ENCODE measurements at regions not wholly inside any gene's neighbourhood (a gene's known extent, or its start where the extent isn't known, plus 50 kb on each side); places are given as distances from the start of the nearest gene placed in this dataset.

GRCh38 chr3:177490626-177491025, 293.3 kb upstream of the TBL1XR1 start:
- ATAC-seq (no peak), DNase-seq (no peak)
- Histone ChIP-seq H3K27ac (no peak overlapping the region), H3K4me1 (peaks cover 0 to 10% of the 10 kb centered on the region in 2 donors), H3K9me3 (no peaks in the 10 kb centered on the region), H3K36me3 (no peaks in the 10 kb centered on the region), H3K4me3 (no peak overlapping the region), H3K27me3 (no peaks in the 10 kb centered on the region)
- intact Hi-C loops (cut with DNase I), result no loop called here
- TF ChIP-seq CTCF (IDR thresholded peaks at IDR 0.05), result no peak

DNA sequence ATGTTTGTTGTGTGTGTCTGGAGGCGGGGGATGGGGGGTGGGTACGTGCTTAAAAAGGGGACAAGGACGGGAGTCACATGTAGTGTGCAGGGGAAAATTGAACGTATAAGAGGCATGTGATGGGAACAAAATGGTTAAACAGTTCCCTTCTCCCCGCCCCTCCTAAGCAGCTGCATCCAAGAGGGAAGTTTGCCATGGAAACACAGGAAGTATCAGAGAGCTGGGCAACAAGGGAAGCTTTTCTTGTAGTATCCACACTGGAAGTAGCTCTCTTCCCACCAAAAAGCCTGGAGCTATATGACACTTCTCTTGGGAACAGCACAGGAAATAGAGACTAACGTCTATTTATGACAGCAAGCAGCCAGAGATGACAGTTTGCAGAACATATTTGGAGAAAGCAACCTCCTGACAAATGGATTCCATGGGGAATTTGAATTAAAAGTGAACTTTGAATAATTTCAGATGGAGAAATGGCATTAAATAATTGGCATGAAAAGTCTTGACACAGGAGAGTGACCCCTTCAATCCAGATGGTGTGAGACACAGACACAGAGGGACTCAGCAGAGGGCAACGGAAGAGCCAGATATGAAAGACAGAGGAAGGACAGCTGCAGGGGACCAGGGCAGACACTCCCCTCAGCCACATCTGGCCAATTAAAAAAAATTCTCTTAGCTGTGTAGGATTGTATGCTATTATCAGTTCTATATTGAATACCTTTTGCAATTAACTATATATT, 294.2 kb upstream of the TBL1XR1 start:
- H3K4me1 ChIP-seq, result peaks cover 0 to 10% of the 10 kb centered on the region in 2 donors
- no peak overlapping the region for H3K27ac ChIP-seq
- no peak overlapping the region for H3K4me3 ChIP-seq
- ATAC-seq (no peak), DNase-seq (peak in 2 of 4 donors; percentile 65 to 81)
- intact Hi-C loops (cut with DNase I), result no loop called here
- TF ChIP-seq CTCF (IDR thresholded peaks at IDR 0.05), result no peak
- no peaks in the 10 kb centered on the region for H3K9me3 ChIP-seq
- no peaks in the 10 kb centered on the region for H3K27me3 ChIP-seq
- H3K36me3 ChIP-seq, result no peaks in the 10 kb centered on the region

DNA sequence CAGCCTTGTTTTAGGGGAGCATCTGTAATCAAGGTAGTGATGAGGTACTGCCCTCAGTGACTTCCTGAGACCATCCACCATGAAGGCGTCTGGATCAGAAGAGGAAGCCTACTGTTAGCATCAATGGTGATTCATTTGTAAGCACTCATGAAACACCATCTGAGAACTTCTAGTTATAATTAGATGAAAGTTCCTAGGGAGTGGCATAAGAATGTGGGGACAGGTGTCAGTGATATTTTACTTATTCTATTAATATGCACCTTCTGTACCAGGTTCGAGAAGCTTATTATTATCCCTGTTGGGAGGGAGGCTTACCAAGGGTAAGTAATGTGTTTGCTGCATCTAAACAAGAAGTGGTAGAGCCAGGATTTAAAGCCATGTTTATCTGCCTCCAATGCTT, 295.8 kb upstream of the TBL1XR1 start:
- no peak overlapping the region for H3K27ac ChIP-seq
- no peak overlapping the region for H3K4me3 ChIP-seq
- DNase-seq (no peak), ATAC-seq (no peak)
- TF ChIP-seq CTCF (IDR thresholded peaks at IDR 0.05), result no peak
- no peaks in the 10 kb centered on the region for H3K36me3 ChIP-seq
- intact Hi-C loops (cut with DNase I), result no loop called here
- H3K4me1 ChIP-seq, result peaks cover 0 to 10% of the 10 kb centered on the region in 2 donors
- H3K27me3 ChIP-seq, result no peaks in the 10 kb centered on the region
- no peaks in the 10 kb centered on the region for H3K9me3 ChIP-seq

- H3K36me3 ChIP-seq, result no peaks in the 10 kb centered on the region
- ATAC-seq (no peak), DNase-seq (no peak)
- H3K27ac ChIP-seq, result no peak overlapping the region
- H3K27me3 ChIP-seq, result no peaks in the 10 kb centered on the region
- H3K4me3 ChIP-seq, result no peak overlapping the region
- no peaks in the 10 kb centered on the region for H3K9me3 ChIP-seq
- H3K4me1 ChIP-seq, result peaks cover 0 to 10% of the 10 kb centered on the region in 2 donors
- intact Hi-C loops (cut with DNase I), result no loop called here
- no peak for TF ChIP-seq CTCF (IDR thresholded peaks at IDR 0.05)
Measured at GRCh38 chr3:177494216-177494615, 296.9 kb upstream of the TBL1XR1 start.

GRCh38 chr3:177495566-177495965, 298.3 kb upstream of the TBL1XR1 start:
- DNase-seq (no peak), ATAC-seq (no peak)
- Histone ChIP-seq H3K4me1 (peaks cover 0 to 10% of the 10 kb centered on the region in 2 donors), H3K9me3 (no peaks in the 10 kb centered on the region), H3K27ac (no peak overlapping the region), H3K27me3 (no peaks in the 10 kb centered on the region), H3K4me3 (no peak overlapping the region), H3K36me3 (no peaks in the 10 kb centered on the region)
- no peak for TF ChIP-seq CTCF (IDR thresholded peaks at IDR 0.05)
- intact Hi-C loops (cut with DNase I), result no loop called here
